ENCODE measurements at regions not wholly inside any gene's neighbourhood (a gene's known extent, or its start where the extent isn't known, plus 50 kb on each side); places are given as distances from the start of the nearest gene placed in this dataset.

- TF ChIP-seq CTCF (IDR thresholded peaks at IDR 0.05; ENCODE audit: insufficient read depth, low read depth, low read length), result no peak
- no peak for TF ChIP-seq EZH2 (IDR thresholded peaks at IDR 0.05; ENCODE audit: insufficient read depth, low read length)
Observed at GRCh38 chr11:23263466-23263865, 403.2 kb upstream of the CCDC179 start.
